ENCODE measurements at regions not wholly inside any gene's neighbourhood (a gene's known extent, or its start where the extent isn't known, plus 50 kb on each side); places are given as distances from the start of the nearest gene placed in this dataset.

DNA sequence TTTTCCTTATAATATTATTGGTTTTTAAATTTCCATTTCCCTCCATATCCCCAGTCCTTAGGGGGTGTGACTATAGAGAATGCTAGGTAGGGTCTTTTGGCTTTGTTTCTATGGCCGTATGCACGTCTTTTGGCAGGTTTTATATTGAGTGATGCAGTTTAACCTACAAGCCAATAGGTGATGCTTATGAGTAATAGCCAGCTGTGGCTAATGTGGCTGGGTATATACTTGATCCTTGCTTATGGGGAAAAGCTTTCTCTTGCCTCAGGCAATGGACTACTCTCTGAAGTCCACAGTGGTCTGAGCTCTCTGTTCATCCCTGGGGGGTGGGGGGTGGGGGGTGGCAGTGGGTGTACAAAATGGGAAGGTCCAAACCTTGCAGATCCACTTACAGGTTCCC, 223.9 kb downstream of the MFSD1 start:
- Histone ChIP-seq H3K36me3 (no peaks in the 10 kb centered on the region), H3K27ac (no peak overlapping the region), H3K9me3 (peaks cover 0 to 44% (median 12%) of the 10 kb centered on the region in 11 donors), H3K27me3 (no peaks in the 10 kb centered on the region), H3K4me3 (no peak overlapping the region), H3K4me1 (no peaks in the 10 kb centered on the region)
- no peak for ATAC-seq
- TF ChIP-seq, protein P1, sequence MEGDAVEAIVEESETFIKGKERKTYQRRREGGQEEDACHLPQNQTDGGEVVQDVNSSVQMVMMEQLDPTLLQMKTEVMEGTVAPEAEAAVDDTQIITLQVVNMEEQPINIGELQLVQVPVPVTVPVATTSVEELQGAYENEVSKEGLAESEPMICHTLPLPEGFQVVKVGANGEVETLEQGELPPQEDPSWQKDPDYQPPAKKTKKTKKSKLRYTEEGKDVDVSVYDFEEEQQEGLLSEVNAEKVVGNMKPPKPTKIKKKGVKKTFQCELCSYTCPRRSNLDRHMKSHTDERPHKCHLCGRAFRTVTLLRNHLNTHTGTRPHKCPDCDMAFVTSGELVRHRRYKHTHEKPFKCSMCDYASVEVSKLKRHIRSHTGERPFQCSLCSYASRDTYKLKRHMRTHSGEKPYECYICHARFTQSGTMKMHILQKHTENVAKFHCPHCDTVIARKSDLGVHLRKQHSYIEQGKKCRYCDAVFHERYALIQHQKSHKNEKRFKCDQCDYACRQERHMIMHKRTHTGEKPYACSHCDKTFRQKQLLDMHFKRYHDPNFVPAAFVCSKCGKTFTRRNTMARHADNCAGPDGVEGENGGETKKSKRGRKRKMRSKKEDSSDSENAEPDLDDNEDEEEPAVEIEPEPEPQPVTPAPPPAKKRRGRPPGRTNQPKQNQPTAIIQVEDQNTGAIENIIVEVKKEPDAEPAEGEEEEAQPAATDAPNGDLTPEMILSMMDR (IDR thresholded peaks at IDR 0.05), result no peak
- intact Hi-C loops (cut with DNase I), result no loop called here
- WGBS, 2 donors, result 28 to 72% methylated on average over 2 of the region's 2 CpGs
- DNase-seq, result no peak

DNA sequence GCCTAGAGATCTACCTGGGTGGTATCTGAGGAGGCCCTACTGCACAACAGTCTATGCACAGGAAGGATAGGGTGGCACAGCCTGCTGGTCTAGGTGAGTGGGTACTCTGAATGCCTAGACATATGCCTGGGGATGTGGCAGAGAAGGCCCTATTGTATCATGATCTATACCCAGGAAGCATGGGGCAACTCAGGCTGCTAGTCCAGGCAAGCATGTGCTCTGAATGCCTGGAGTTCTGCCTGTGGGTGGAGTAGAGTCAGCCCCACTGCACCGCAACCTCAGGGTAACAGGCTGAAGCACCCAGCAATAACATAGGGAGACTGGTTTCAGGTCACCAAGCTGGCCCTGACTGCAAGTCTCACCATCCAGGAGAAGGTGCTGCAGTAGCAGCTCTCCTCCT, 224.7 kb downstream of the MFSD1 start:
- TF ChIP-seq, protein P1 (IDR thresholded peaks at IDR 0.05), result no peak
- H3K36me3 ChIP-seq, result no peaks in the 10 kb centered on the region
- ATAC-seq (no peak), DNase-seq (no peak)
- peaks cover 0 to 37% (median 12%) of the 10 kb centered on the region in 11 donors for H3K9me3 ChIP-seq
- 87 to 100% methylated on average over 1 of the region's 1 CpG for WGBS, 2 donors
- no peak overlapping the region for H3K4me3 ChIP-seq
- intact Hi-C loops (cut with DNase I), result no loop called here
- H3K27ac ChIP-seq, result no peak overlapping the region
- no peaks in the 10 kb centered on the region for H3K4me1 ChIP-seq
- H3K27me3 ChIP-seq, result no peaks in the 10 kb centered on the region

DNA sequence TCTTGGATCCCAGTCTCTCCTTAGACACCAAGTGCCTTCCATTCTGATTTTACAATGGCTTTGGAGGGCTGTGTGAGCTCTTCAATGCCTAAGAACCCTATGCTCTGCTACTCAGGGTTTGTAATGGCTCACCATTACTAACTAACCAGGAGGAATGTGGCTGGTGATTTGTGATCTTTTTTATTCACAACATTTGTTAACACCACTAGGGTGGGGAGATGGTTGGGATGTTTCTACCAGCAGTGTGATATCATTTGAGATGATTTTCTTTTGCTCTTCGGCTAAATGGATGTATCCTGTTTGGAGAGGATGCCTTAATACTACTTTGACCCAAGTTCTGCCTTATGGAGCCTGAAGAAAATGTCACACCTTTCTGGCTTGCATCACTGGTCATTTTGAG, 226.9 kb downstream of the MFSD1 start:
- 71% methylated on average over 1 of the region's 1 CpG for WGBS, 2 donors
- intact Hi-C loops (cut with DNase I), result no loop called here

DNA sequence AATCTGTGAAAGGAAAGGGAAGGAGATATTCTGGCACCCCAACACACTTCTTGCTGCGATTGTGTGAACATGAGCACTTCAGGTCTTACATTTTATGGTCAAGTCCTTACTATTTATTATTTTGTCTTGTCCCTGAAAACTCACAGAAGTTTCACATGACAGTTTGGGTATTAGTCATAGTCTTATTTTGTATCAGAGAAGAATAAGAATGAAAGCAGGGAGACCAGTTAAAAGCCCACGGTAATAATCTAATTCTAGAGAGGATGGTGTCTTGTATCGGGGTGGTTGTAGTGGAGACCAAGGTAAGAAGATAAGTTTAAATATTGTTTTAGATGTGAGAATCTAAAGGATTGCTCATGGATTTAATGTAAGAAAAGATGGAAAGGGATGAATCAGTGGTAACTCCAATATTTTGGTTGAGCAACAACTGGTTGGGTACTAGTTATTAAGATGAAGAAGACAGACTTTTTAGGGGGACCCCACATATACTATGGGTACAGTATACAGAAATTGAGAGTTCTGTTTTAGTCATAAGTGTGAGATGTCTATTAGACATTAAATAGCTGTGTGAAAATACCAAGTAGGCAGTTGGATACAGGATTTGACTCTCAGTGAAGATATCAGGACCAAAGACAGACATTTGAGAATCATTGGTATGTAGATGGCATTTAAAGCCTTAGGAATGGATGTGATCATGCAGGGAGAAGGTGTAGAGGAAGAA, 227.6 kb downstream of the MFSD1 start:
- ATAC-seq (no peak), DNase-seq (no peak)
- Histone ChIP-seq H3K27me3 (no peaks in the 10 kb centered on the region), H3K36me3 (no peaks in the 10 kb centered on the region), H3K4me3 (no peak overlapping the region), H3K9me3 (peaks cover 0 to 17% (median 0%) of the 10 kb centered on the region in 11 donors), H3K27ac (no peak overlapping the region), H3K4me1 (no peaks in the 10 kb centered on the region)
- TF ChIP-seq, protein P1 (IDR thresholded peaks at IDR 0.05), result no peak
- intact Hi-C loops (cut with DNase I), result no loop called here
- WGBS, 2 donors, result 83 to 89% methylated on average over 3 of the region's 3 CpGs

More for the DNA sequence above, 226.9 kb downstream of the MFSD1 start:
- TF ChIP-seq, protein P1 (IDR thresholded peaks at IDR 0.05), result no peak
- peaks cover 0 to 23% (median 0%) of the 10 kb centered on the region in 11 donors for H3K9me3 ChIP-seq
- no peak overlapping the region for H3K27ac ChIP-seq
- H3K27me3 ChIP-seq, result no peaks in the 10 kb centered on the region
- no peak for DNase-seq
- ATAC-seq, result no peak
- H3K4me1 ChIP-seq, result no peaks in the 10 kb centered on the region
- H3K36me3 ChIP-seq, result no peaks in the 10 kb centered on the region
- no peak overlapping the region for H3K4me3 ChIP-seq
